Activated CD4-positive, alpha-beta T cell treated with anti-CD3 and anti-CD28 coated beads for 36 hours (primary cell): ENCODE measurements at regions not wholly inside any gene's neighbourhood (a gene's known extent, or its start where the extent isn't known, plus 50 kb on each side); places are given as distances from the start of the nearest gene placed in this dataset.

Source experiments
- ATAC-seq: fragments of 200-7000 bp; cut with Tn5 transposase; one replicate; pipeline ENCODE4 v1.10.0; 2021; ENCODE audit warnings: mild to moderate bottlenecking, moderate library complexity
- CTCF ChIA-PET: fragments of 350-600 bp; sonication (Branson Sonifier 250); formaldehyde crosslinking; loops from one replicate; lab custom pipeline; 2021; ENCODE audit warnings: antibody characterized with exemption; lab: Charles Lee
- POLR2A ChIA-PET: fragments of 350-600 bp; sonication (Branson Sonifier 250); formaldehyde crosslinking; loops from one replicate; lab custom pipeline; 2021; ENCODE audit warnings: antibody characterized with exemption, inconsistent platforms; lab: Charles Lee
- DNase-seq: peaks from one replicate; pipeline ENCODE4 v3.0.0-alpha.2; 2020
- H3K27ac Mint-ChIP-seq: one replicate; pipeline ENCODE4 v1.8.0; 2021; ENCODE audit warnings: mixed read lengths
- H3K27me3 Mint-ChIP-seq: one replicate; pipeline ENCODE4 v1.8.0; 2021; ENCODE audit warnings: mixed read lengths
- H3K36me3 Mint-ChIP-seq: one replicate; pipeline ENCODE4 v1.8.0; 2021; ENCODE audit warnings: low read depth, mixed read lengths
- H3K4me1 Mint-ChIP-seq: one replicate; pipeline ENCODE4 v1.8.0; 2021; ENCODE audit warnings: mixed read lengths
- H3K4me3 Mint-ChIP-seq: one replicate; pipeline ENCODE4 v1.8.0; 2021; ENCODE audit warnings: mild to moderate bottlenecking, moderate library complexity, mixed read lengths
- H3K9me3 Mint-ChIP-seq: one replicate; pipeline ENCODE4 v1.8.0; 2021; ENCODE audit warnings: low read depth, mixed read lengths
- intact Hi-C, 2 experiments: fragments of 100-400 bp; cut with DNase I in 1 of 2; cut with micrococcal nuclease in 1 of 2; formaldehyde crosslinking; loops; one replicate each; pipeline versions ENCODE4 v1.14.2 to v1.15.1; 2022 to 2024; cut with DNase I, micrococcal nuclease

- Mint-ChIP-seq H3K27me3 (peaks cover 14% of the 10 kb centered on the region), H3K27ac (no peak overlapping the region), H3K4me3 (no peak overlapping the region), H3K9me3 (no peaks in the 10 kb centered on the region), H3K4me1 (no peaks in the 10 kb centered on the region), H3K36me3 (no peaks in the 10 kb centered on the region)
- DNase-seq (no peak), ATAC-seq (no peak)
- POLR2A ChIA-PET, result no interaction called here
- intact Hi-C loops, result no loop called here
- CTCF ChIA-PET, result no interaction called here
Observed at GRCh38 chr10:123952099-123952498, 60.5 kb upstream of the CPXM2 start.

GRCh38 chr10:123948030-123948823 lies 56.6 kb upstream of the CPXM2 start:
- Mint-ChIP-seq H3K4me3 (no peak overlapping the region), H3K4me1 (no peaks in the 10 kb centered on the region), H3K27ac (no peak overlapping the region), H3K36me3 (no peaks in the 10 kb centered on the region), H3K27me3 (peaks cover 14% of the 10 kb centered on the region), H3K9me3 (no peaks in the 10 kb centered on the region)
- DNase-seq (no peak), ATAC-seq (no peak)
- ChIA-PET CTCF (no interaction called here), POLR2A (no interaction called here)
- intact Hi-C loops, result no loop called here

- ChIA-PET CTCF (interaction anchor here (0.6 kb wide), 1 partner anchor 488 kb away, joined by 3 read pairs; no protein-coding TSS in a partner anchor), POLR2A (no interaction called here)
- H3K4me3 Mint-ChIP-seq, result no peak overlapping the region
- ATAC-seq (peak; percentile 44), DNase-seq (no peak)
- H3K27ac Mint-ChIP-seq, result no peak overlapping the region
- H3K4me1 Mint-ChIP-seq, result no peaks in the 10 kb centered on the region
- H3K36me3 Mint-ChIP-seq, result no peaks in the 10 kb centered on the region
- H3K27me3 Mint-ChIP-seq, result no peaks in the 10 kb centered on the region
- intact Hi-C loops, result no loop called here
- no peaks in the 10 kb centered on the region for H3K9me3 Mint-ChIP-seq
Observed at GRCh38 chr10:123945325-123945920, 53.8 kb upstream of the CPXM2 start.

- H3K36me3 Mint-ChIP-seq, result no peaks in the 10 kb centered on the region
- ChIA-PET POLR2A (no interaction called here), CTCF (interaction anchor here (0.6 kb wide), 1 partner anchor 489 kb away, joined by 3 read pairs; no protein-coding TSS in a partner anchor)
- no peaks in the 10 kb centered on the region for H3K27me3 Mint-ChIP-seq
- no peak overlapping the region for H3K27ac Mint-ChIP-seq
- no peak for ATAC-seq
- H3K4me3 Mint-ChIP-seq, result no peak overlapping the region
- DNase-seq, result no peak
- intact Hi-C loops, result no loop called here
- H3K4me1 Mint-ChIP-seq, result no peaks in the 10 kb centered on the region
- H3K9me3 Mint-ChIP-seq, result no peaks in the 10 kb centered on the region
Observed at GRCh38 chr10:123944661-123945060, 53.1 kb upstream of the CPXM2 start.

GRCh38 chr10:123943307-123943706 lies 51.7 kb upstream of the CPXM2 start:
- intact Hi-C loops, result no loop called here
- H3K27me3 Mint-ChIP-seq, result no peaks in the 10 kb centered on the region
- ATAC-seq (no peak), DNase-seq (no peak)
- no peaks in the 10 kb centered on the region for H3K36me3 Mint-ChIP-seq
- ChIA-PET CTCF (no interaction called here), POLR2A (no interaction called here)
- H3K4me3 Mint-ChIP-seq, result no peak overlapping the region
- H3K4me1 Mint-ChIP-seq, result no peaks in the 10 kb centered on the region
- no peak overlapping the region for H3K27ac Mint-ChIP-seq
- no peaks in the 10 kb centered on the region for H3K9me3 Mint-ChIP-seq

- no peaks in the 10 kb centered on the region for H3K4me1 Mint-ChIP-seq
- ChIA-PET POLR2A (no interaction called here), CTCF (interaction anchor here (0.6 to 0.8 kb wide), 2 partner anchors 8 to 333 kb away, joined by 3 read pairs; no protein-coding TSS in a partner anchor)
- ATAC-seq (no peak), DNase-seq (no peak)
- H3K9me3 Mint-ChIP-seq, result no peaks in the 10 kb centered on the region
- no peaks in the 10 kb centered on the region for H3K27me3 Mint-ChIP-seq
- intact Hi-C loops, result no loop called here
- H3K27ac Mint-ChIP-seq, result no peak overlapping the region
- H3K36me3 Mint-ChIP-seq, result no peaks in the 10 kb centered on the region
- no peak overlapping the region for H3K4me3 Mint-ChIP-seq
Observed at GRCh38 chr10:123942114-123942861, 50.7 kb upstream of the CPXM2 start.
